HuH-7 (cell line): ENCODE measurements at regions not wholly inside any gene's neighbourhood (a gene's known extent, or its start where the extent isn't known, plus 50 kb on each side); places are given as distances from the start of the nearest gene placed in this dataset.
"Not testable (repeated sequence)": the region's sequence is repeated elsewhere in the genome, so short reads cannot be mapped to it uniquely, and the experiment has no call there.

Source experiments
- DNase-seq: peaks from one replicate; pipeline ENCODE4 v3.0.0; 2011; ENCODE audit warnings: low spot score

DNA sequence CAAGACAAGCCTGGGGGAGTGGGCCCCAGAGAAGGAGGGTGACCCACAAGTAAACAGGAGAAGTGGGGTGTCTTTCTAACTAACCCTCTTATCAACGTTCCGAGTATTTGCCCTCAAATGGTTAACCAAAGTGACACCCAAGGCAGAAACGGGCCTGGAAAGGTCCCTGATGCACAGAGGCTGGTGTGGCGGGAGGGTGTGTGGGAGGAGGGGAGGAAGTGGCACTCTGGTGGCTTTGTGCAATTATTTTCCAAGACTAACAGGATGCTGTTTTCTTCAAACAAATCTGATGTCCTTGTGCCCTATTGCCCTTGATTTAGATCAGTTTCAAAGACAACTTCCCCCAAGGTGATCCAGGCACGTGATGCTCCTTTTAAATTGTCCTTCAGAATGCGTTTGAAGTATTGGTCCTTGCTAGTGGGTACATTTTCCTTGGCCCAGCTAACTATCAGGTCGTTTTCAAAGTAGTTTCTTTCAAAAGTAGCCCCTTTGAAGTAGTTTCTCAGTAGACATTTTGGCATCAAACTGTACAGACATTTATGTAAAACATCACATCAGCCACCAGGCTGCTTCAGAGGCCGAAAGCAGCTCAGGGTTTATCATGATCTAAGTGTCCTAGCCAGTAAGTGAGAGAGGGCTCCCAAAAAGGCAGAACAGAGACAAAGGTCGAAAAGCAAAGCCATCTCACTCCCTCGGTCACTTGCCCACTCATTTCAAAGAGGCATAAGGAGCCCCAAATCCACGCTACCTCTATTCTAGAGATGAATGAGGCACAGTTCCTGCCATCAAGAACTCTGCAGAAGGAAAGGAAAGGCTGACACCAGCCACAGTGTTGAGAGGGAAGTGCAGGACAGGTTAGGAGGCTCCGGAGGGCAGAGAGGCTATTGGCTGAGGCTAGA lies 371.1 kb upstream of the ID2 start:
- no peak for DNase-seq

DNA sequence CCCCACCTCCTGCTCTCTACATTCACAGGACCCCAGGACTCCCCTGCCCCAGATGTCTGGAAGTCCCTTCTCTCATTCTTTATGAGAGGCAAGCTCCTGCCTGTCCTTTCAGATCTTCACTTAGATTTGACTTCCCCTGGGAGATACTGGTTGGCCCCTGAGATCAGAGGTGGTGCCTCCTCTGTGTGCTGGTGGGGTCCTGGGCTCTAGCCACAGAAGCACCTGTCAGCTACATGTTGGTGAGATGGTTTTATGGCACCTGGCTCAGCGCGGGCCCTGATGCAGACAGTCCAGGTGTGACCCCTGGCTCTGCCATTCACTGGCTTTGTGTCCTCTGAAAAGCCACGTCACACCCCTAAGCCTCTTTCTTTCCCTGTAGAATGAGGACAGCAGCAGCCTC lies 369.6 kb upstream of the ID2 start:
- DNase-seq: no peak

DNA sequence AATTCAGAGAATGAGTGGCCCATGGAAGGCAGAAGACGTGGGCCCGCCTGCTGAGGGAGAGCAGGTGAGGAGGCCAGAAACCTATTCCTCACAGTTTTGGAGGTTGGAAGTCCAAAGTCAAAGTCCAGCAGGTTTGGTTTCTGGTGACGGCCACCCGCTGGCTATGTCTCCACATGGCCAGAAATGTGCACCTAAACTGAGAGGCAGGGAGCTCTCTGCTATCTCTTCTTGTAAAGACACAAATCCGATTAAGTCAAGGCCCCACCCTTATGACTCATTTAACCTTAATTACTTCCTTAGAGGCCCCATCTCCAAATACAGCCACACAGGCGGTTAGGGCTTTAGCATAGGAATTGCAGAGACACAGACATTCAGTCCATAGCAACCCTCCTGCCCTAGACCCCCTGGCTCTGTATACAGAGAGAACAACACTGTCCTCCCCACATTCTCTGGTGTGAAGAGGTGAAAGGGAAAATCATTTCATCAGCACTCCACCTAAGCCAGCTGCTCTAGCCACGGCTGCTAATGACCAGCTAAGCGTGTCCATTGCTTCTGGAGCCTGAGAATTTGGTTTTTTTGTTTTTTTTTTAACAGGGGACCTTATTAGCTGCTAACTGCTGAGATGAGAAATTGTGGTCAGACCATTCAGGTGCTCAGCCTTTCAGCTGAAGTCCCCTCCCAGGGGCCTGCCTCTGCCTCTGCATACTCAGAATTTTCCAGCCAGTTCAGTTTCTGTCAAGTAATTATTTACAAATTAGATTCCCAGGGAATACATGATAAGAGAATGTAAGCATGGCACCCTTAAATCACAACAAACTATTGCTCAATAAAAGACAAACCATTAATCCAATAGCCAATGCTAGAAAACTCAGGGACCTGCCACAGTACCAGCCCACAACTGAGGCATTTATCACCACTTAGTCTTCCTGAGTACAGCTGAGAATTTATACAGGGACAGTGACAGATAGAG lies 368.7 kb upstream of the ID2 start:
- DNase-seq: no peak

DNA sequence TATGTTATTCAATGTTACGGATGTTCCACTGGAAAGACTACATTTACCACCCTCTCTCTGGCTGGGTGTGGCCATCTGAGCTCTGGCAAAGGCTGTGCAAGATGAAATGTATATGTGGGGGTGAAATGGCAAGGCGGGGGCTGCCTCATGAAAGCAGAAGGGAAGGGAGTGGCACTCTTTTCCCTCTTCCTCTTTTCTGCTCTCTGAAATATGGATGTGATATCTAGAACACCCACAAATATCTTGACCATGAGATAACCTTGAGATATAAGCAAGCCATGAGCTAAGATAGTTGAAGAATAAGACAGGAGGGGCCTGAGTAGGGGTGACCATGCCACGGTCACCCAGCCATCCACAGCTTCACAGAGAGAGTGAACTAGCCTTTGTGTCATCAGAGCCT lies 367.8 kb upstream of the ID2 start:
- DNase-seq: no peak

DNA sequence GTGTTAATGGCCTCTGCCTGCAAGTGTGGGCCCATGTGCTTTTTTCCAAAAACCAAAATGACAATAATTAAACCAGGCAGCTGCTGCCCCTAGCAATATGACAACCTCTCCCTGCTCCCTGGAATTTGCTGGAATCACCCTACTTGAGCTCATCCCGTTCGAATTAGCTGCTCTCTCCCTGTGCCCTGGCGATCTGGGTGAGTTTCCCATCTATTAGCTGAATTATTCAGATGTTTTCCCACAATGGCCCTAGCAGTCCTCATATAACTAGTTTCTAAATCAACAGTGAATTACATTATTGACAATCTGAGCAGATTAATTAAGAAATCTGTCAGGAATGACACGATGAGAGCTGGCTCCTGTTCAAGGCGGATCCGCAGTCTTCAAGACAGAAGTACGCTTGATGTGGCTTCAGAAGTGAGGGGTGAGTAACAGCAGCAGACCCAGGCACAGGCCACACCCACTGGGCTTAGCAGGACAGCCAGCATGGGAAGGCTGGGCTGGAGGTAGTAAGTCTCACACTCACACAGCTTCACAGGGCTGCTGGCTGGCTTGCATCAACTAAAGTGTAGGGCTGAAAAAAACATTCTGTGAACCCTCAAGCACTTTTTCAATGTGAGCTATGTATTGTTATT lies 366.2 kb upstream of the ID2 start:
- DNase-seq: no peak

DNA sequence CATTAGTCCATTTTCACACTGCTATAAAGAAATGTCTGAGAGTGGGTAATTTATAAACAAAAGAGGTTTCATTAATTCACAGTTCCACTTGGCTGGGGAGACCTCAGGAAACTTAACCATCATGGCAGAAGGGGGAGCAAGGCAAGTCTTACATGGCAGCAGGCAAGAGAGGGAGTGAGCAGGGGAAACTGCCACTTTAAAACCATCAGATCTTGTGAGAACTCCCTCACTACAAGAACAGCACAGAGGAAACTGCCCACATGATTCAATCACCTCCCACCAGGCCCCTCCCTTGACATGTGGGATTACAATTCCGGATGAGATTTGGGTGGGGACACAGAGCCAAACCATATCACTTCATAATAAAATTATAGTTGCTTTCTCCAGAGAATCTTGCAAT lies 365.5 kb upstream of the ID2 start:
- no peak for DNase-seq

DNA sequence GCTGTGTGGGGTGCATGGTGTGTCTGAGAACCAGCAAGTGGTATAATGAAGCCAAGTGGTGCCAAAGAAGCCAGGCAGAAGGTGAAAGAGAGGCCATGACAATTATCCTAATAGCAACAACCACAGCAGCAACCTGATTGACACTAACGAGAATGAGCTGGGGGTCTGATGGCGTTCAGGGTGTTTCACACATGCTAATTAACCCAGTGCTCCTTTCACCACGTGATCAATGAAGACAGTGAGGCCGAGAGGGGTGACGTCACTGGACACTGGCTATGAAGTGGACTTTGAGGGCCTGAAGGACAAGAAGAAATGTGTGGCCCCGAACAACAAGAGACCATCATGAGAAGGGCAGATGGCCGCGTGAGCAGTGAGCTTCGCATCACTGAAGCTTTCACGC lies 364.4 kb upstream of the ID2 start:
- no peak for DNase-seq

DNA sequence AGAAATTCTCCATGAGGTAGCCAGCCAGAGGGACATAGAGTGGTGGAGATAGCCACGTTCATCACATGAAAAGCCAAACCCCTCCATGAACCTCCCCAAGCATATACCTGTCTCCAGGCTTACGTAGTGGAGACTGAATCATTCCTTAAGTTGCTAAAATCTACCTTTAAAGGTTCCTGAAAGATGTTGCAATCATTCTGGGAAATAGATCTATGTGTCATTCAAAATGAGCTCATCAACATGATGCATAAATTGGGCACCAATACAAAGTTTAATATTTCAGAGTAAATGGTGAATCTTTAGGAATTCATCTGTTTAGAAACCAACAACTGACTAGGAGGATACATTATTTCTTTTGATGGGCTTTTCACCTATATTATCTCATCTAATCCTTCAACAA lies 362.6 kb upstream of the ID2 start:
- DNase-seq: no peak

DNA sequence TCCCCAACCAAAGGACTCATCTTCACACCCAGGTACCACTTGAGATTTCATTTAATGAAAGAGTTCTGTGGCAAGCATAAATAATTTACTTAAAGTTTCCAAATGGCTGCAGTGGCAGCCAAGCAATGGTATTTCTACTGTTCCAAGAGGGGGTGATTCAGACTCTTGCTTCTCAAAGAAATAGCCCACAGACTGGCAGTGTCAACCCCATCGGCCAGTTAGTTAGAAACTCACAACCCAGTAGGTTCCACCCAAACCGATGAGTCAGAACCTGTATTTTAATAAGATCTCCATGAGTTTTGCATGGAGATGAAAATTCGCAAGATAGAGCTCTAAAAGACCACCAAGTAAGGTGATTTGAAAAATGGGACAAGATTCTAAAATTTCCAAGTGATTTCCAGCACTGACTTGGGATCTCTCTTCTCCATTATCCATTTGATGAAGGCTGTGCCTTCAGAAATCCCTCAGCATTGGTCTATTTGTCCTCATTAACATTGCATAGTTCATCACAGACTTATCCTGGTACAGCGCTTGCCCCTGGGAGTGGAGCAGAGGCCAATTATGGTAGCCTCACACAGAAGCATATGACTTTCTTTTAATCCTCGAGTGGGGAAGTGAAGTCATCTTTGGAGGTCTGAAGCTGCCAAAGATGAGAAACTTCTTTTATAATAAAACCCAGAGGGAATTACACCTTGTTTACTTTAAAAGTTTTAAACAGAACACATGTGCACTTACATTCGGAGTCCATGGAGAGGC lies 361.4 kb upstream of the ID2 start:
- no peak for DNase-seq

DNA sequence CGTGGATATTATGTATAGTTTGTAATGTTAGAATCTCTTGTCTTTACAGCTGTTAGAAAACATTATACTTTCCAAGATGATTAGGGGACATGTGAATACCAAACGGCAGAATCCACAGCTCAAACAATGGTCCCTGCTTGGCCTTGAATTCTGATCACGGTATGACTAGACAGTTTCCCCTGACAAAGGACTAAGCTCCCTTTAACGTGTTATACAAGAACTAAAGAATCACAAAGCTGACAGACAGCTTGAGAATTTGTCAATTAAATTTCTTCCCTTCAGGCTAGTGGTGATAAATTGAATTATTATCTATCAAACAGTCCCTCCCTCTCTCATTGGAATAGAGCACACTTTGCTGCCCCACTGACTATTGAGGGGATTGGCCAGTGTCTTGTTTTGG lies 359.2 kb upstream of the ID2 start:
- DNase-seq: no peak

DNA sequence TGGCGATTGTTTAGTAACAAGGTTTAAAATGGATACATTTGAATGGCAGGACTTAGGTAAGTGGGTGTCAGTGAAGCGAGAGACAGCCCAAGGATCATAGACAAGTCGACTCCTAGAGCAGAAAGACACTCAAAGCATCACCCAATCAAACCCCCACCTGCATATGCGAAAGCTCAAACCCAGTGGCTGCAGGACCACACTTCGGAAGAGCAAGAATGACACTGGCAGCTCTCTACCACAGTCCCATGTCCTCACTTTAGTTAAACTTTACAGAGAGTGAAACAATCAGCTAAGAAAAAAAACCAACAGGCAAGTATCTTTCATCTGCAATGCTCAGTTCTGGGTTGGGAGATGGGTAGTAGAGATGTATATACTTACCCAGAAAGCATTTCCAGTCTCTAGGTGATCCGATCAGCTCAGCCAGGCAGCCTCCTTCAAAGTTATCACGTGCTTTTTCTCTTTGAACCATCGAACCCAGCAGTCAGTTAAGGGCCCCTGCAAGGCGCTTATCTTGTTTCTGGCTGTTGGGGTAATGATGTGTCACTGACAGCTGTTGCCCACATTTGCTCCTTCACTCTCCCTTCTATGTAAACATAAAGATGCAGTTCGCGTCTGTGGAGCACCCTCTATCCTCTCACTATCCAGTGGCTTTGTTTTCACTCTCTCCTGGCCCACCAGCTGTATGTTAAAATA lies 357.5 kb upstream of the ID2 start:
- DNase-seq: no peak

DNA sequence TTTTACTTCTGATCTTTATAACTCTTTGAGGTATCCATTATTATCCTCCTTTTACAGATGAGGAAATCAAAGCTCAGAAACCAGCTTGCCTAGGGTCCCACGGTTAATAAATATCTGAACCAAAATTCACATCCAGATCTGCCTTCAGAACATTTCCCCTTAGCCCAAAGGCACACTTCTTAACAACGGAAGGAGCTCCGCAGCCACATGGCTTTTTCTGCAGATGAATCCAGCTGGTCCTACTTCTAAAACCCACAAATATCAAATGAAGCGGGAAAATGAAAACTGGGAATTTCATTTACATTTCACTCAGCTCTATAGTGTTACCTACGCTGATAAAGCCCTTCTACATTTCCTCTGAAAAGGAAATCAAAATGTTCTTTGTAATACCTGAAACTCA lies 357.0 kb upstream of the ID2 start:
- no peak for DNase-seq

DNA sequence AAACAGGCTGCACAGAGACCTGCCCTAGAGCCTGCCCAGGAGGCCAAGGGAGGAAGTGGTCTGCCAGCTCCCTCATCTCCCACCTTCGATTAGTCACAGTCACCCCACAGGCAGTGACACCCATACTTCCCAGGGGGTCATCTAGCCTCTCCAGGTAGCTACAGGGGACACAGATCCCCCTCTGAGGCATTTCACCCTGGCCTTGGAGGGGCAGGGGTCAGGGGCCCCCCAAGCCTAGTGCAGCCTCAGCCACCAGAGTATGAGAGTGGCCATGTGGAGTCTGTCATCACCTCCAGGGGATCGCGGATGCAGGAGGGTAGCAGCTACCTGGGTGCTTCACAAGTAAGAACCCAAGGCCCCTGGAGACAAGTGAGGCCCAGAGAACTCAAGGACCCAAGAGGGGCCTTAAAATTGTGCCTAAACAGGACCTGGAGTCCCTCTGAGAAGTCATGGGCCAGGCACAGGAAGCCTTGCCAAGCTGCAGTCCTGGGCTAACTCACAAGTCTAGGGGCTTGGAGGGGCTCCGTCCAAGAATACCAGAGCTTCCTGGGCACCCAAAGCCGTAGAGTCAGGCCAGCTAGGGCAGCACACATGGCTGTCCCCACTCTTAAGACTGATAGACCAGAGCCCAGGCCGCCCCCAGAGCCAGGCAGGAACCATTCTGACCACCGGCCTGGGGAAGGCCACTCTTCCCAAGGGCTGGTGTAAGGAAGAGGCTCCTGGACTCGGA lies 354.3 kb upstream of the ID2 start:
- DNase-seq: no peak

DNA sequence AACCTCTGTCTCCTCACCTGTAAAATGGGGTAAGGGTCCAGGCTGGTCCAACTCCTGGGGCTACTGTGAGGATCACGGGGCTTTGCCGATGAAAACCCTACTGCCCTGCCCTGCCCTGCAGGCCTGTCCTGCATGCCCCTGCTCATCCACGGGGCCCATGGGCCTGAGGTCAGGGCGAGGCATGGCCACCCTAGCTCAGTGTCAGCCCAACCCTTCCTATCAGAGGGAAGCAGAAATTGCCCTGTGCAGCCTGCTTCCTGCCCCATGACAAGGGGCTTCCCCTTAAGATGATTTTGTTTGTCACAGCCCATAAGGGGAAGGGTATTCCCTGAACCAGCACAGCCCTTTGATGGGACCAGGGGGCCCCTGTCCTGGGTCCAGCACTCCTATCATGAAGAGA lies 353.6 kb upstream of the ID2 start:
- DNase-seq: no peak

DNA sequence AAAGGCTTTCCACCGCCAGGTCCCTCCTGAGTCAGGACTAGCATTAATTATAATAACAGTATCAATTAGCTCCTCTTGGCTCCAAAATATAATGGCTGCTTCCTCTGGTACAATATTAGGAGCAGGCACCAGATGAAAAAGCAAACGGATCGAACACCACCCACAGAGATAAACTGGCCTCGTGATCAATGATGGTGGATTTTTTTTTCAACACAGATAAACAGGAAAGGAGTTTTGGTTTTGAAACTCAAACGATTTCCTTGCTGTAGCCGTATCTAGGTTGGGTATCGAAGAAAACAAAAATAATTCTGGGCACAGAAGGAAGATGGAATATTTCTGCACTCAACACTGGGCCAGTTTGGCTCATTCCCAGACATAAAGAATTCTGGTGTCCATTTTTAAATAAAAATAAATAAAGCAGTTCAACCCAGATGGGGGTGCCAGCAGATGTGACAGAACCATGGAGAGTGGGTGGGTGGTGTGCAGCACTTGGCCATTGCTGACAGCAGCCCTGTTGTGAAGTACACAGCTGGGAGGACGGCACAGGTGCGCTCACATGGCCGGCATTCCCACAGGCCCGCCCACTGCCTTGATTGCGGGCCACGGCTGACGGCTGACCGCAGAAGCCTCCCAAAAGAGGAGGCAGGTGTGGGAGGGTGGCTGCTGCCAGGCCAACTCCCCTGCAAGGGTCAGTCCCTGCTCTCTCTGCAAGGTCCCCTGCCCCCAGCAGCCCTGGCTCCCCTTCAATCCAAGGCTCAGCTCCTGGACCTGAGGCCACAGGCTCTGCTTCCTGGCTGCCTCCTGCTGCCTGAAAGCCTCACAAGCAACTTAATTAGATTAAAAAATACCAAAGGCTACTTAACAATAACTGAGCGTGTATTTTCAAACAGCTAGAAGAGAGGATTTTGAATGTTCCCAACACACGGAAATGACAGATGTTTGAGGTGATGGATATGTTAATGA lies 351.9 kb upstream of the ID2 start:
- DNase-seq: no peak

DNA sequence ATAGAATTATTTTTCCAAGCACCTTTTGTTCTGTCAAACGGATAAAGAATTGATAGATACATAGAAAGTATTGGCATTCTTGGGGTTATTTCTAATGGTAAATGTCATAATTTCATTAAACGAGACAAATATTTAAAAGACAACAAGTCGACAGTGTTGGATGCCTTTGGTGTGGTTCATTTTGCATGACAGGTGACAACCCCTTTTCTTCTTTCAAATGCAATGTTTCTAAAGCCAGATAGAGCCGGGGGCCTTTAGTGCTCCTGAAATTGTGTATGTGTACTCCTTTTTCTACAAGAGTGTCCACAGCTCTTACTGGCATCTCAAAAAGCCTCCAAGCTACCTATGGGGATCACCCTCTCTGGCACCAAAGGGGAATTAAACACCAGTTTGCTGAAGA lies 350.8 kb upstream of the ID2 start:
- DNase-seq: no peak

DNA sequence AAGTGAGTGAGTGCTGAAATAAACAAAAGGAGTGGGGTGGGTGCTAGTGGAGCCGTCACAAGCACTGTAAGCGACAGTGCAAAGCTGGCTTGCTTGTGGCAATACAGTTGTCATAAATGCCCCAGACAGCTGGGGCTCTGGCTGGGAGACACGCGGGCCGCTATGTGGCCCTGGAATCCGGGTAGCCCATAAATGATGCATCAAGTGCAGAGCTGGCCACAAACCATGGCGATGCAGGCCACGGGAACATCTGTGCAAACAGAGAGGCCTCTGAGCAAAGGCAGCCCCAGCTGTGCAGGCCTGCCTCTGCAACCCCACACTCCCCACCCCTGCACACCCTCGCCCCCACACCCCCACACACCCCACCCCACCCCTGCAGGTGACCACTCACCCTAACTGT lies 349.2 kb upstream of the ID2 start:
- no peak for DNase-seq

DNA sequence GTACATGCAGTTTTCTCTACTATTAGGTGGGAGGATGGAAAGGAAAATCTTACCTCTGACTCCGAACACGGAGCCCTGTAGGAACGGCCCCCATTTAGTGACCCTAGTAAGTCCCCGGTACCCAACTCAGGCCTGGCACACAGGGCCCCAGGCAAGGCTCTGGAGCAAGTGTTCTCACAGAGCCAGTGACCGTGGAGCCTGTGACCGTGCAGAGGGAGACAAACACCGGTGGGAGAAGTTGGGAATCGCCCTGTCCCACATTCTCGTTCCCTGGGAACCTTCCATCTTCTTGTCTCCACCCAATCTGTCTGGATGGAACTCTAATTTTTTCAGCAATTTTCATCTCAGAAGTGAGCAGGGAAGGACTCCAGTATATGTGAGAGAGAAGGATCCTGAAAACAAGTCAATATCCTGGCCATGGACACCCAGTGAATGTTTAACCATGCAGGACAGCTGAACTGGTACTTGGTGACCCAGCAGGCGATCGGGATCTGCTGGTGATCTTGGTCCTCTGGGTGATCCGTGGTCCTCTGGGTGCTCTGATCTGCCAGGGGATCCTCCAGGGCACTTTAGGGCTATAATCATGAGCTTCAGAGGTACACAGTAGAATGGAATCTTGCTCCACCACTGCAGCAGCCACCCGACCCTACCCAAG lies 348.6 kb upstream of the ID2 start:
- no peak for DNase-seq

DNA sequence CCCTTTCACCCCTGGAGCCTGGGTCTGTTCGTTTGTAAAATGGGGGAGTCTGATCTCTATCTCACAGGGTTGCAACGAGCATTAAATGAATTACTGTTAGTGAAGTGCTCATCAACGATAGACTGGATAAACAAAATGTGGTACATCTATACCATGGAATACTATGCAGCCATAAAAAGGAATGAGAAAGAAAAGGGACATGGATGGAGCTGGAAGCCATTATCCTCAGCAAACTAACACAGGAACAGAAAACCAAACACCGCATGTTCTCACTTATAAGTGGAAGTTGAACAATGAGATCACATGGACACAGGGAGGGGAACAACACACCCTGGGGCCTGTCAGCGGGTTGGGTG lies 348.0 kb upstream of the ID2 start:
- not testable (repeated sequence) for DNase-seq
